Heart right ventricle (tissue), 16 donors: ENCODE measurements at regions not wholly inside any gene's neighbourhood (a gene's known extent, or its start where the extent isn't known, plus 50 kb on each side); places are given as distances from the start of the nearest gene placed in this dataset.

Experiments
- ATAC-seq, 8 donors: fragments of 200-7000 bp; cut with Tn5 transposase; one replicate each; pipeline ENCODE4 v1.9.1; 2020; ENCODE audit warnings: mild to moderate bottlenecking in 8 of 8, moderate library complexity in 8 of 8, moderate number of reproducible peaks in 1 of 8
- DNase-seq, 2 donors: peaks; one replicate each; pipeline ENCODE4 v3.0.0-alpha.2; 2020
- H3K27ac ChIP-seq, 10 donors: fragments of 200-600 bp; sonication (generic) in 2 of 10; one replicate each; pipeline versions ENCODE4 v1.5.0 to v1.8.0; 2020 to 2022; ENCODE audit warnings: mild to moderate bottlenecking in 3 of 10
- H3K27me3 ChIP-seq, 7 donors: fragments of 200-600 bp; one replicate each; pipeline ENCODE4 v1.8.0; 2021 to 2022; ENCODE audit warnings: mild to moderate bottlenecking in 2 of 7
- H3K36me3 ChIP-seq, 9 donors: fragments of 200-600 bp; sonication (generic) in 1 of 9; one replicate each; pipeline versions ENCODE4 v1.5.0 to v1.8.0; 2020 to 2022; ENCODE audit warnings: mild to moderate bottlenecking in 2 of 9
- H3K4me1 ChIP-seq, 9 donors: fragments of 200-600 bp; sonication (generic) in 1 of 9; one replicate each; pipeline versions ENCODE4 v1.5.0 to v1.8.0; 2020 to 2022; ENCODE audit warnings: mild to moderate bottlenecking in 4 of 9
- H3K4me3 ChIP-seq, 10 donors: fragments of 200-600 bp; sonication (generic) in 2 of 10; one replicate each; pipeline versions ENCODE4 v1.5.0 to v1.8.0; 2020 to 2022; ENCODE audit warnings: mild to moderate bottlenecking in 7 of 10, moderate library complexity in 2 of 10
- H3K9me3 ChIP-seq, 11 donors: fragments of 200-600 bp in 10 of 11; sonication (generic) in 2 of 11; one replicate each; pipeline versions ENCODE4 v1.5.0 to v1.8.0; 2013 to 2022; ENCODE audit warnings: mild to moderate bottlenecking in 2 of 11, control low read depth in 1 of 11, moderate library complexity in 1 of 11
- CTCF ChIP-seq, 9 donors: fragments of 200-600 bp; sonication (generic) in 2 of 9; IDR thresholded peaks; one replicate each; pipeline versions ENCODE4 v1.5.0 to v1.8.0; 2021 to 2022; ENCODE audit warnings: antibody characterized with exemption in 9 of 9, mild to moderate bottlenecking in 5 of 9, moderate library complexity in 1 of 9
- WGBS, 2 donors: extraction: QIAGEN DNeasy Blood & Tissue Kit; methylation state at CpG; one replicate each; pipeline ENCODE4 v1.1.7; 2013; ENCODE audit warnings: inconsistent platforms in 1 of 2; 5-methylcytosine and 5-hydroxymethylcytosine counted together
- intact Hi-C, 10 donors: fragments of 100-400 bp; cut with DNase I; formaldehyde crosslinking; loops; one replicate each; pipeline versions ENCODE4 v1.11.1 to v1.14.2; 2022
- donor health status: Arrhythmogenic right ventricular cardiomyopathy.
- donor health status: ischemic (EF 13 %, LVEDD 7.1; RV severe dilation, severe dysfunction).
- donor health status: healthy with polysubstance abuse.
- donor health status: DM: no; HTN: yes; CAD: no.
- donor health status: DM: no; HTN: no; CAD: no.
- donor health status: ischemic (EF 25% LVEDD 6.9; RV normal size, moderate dysfunction).
- donor health status: ischemic (EF 25% LVEDD 5.7; RV mildly dilated, moderate dysfunction).
- donor health status: healthy.
- donor health status: DM: yes; HTN: yes; CAD: no.
- donor health status: Ischemic cardiomyopathy.
- donor health status: ischemic (EF 35%, LVEDD 5.7; RV mildly dilated, moderate dysfunction).
- donor health status: nonischemic (EF 11% LVEDD 7.7; RV severe dilation, severe dysfunction).
- donor health status: DM: yes; HTN: yes; CAD: no.
- donor health status: PGD.
- donor health status: ischemic (EF 29% LVEDD 5.4; RV normal size, mild dysfunction).
- donor health status: nonischemic (EF 23%, LVEDD 6.1; RV moderate dilation, normal function).

- H3K4me3 ChIP-seq: no peak overlapping the region
- no peaks in the 10 kb centered on the region for H3K27me3 ChIP-seq
- no peak for TF ChIP-seq CTCF (IDR thresholded peaks at IDR 0.05)
- no peak for ATAC-seq
- H3K4me1 ChIP-seq: no peaks in the 10 kb centered on the region
- intact Hi-C loops: no loop called here
- DNase-seq: no peak
- 75 to 82% methylated on average over 2 of the region's 2 CpGs for WGBS, 2 donors
- H3K36me3 ChIP-seq: no peaks in the 10 kb centered on the region
- no peak overlapping the region for H3K27ac ChIP-seq
- no peaks in the 10 kb centered on the region for H3K9me3 ChIP-seq
These were observed 128.1 kb upstream of the PTPRZ1 start for GRCh38 chr7:121744877-121745276.

GRCh38 chr7:121744319-121744718 is 128.6 kb upstream of the PTPRZ1 start:
- Histone ChIP-seq H3K4me1 (no peaks in the 10 kb centered on the region), H3K9me3 (no peaks in the 10 kb centered on the region), H3K4me3 (no peak overlapping the region), H3K27ac (no peak overlapping the region), H3K27me3 (no peaks in the 10 kb centered on the region), H3K36me3 (no peaks in the 10 kb centered on the region)
- WGBS, 2 donors: 55 to 56% methylated on average over 3 of the region's 3 CpGs
- no peak for TF ChIP-seq CTCF (IDR thresholded peaks at IDR 0.05)
- intact Hi-C loops: no loop called here
- ATAC-seq: no peak
- DNase-seq: no peak

GRCh38 chr7:121741896-121742295 is 131.1 kb upstream of the PTPRZ1 start:
- ATAC-seq (no peak), DNase-seq (no peak)
- H3K4me3 ChIP-seq: no peak overlapping the region
- H3K36me3 ChIP-seq: no peaks in the 10 kb centered on the region
- no peak for TF ChIP-seq CTCF (IDR thresholded peaks at IDR 0.05)
- H3K27ac ChIP-seq: no peak overlapping the region
- H3K4me1 ChIP-seq: no peaks in the 10 kb centered on the region
- H3K9me3 ChIP-seq: no peaks in the 10 kb centered on the region
- intact Hi-C loops: no loop called here
- no peaks in the 10 kb centered on the region for H3K27me3 ChIP-seq

- intact Hi-C loops: no loop called here
- no peak for ATAC-seq
- Histone ChIP-seq H3K27ac (no peak overlapping the region), H3K27me3 (no peaks in the 10 kb centered on the region), H3K9me3 (no peaks in the 10 kb centered on the region), H3K4me1 (no peaks in the 10 kb centered on the region), H3K36me3 (no peaks in the 10 kb centered on the region), H3K4me3 (no peak overlapping the region)
- 55 to 58% methylated on average over 3 of the region's 3 CpGs for WGBS, 2 donors
- no peak for DNase-seq
- no peak for TF ChIP-seq CTCF (IDR thresholded peaks at IDR 0.05)
These were observed 133.5 kb upstream of the PTPRZ1 start for GRCh38 chr7:121739465-121739864.

GRCh38 chr7:121730869-121731268 is 142.1 kb upstream of the PTPRZ1 start:
- Histone ChIP-seq H3K27ac (no peak overlapping the region), H3K4me1 (no peaks in the 10 kb centered on the region), H3K9me3 (peaks cover 0 to 30% (median 8%) of the 10 kb centered on the region in 11 donors), H3K36me3 (no peaks in the 10 kb centered on the region), H3K27me3 (no peaks in the 10 kb centered on the region), H3K4me3 (no peak overlapping the region)
- intact Hi-C loops: no loop called here
- TF ChIP-seq CTCF (IDR thresholded peaks at IDR 0.05): no peak
- ATAC-seq: no peak
- DNase-seq: no peak
